H1 (cell line): ENCODE measurements at regions not wholly inside any gene's neighbourhood (a gene's known extent, or its start where the extent isn't known, plus 50 kb on each side); places are given as distances from the start of the nearest gene placed in this dataset.
A peak's percentile ranks its signal among the peaks of the same experiment; 100 is the strongest.

Experiments used
- GTF2F1 ChIP-seq: IDR thresholded peaks from 2 replicates; pipeline ENCODE4 v1.6.1; 2012; ENCODE audit warnings: low read depth, low read length, improper control_type of control experiment, borderline replicate concordance
- MAFK ChIP-seq: IDR thresholded peaks from 2 replicates; pipeline ENCODE4 v1.6.1; 2012; ENCODE audit warnings: low read depth, mild to moderate bottlenecking, improper control_type of control experiment, low read length
- RFX5 ChIP-seq: IDR thresholded peaks from 2 replicates; pipeline ENCODE4 v1.6.1; 2011; ENCODE audit warnings: low read depth, low read length, improper control_type of control experiment, borderline replicate concordance
- TCF12 ChIP-seq: IDR thresholded peaks from 2 replicates; pipeline ENCODE4 v1.6.1; 2011; ENCODE audit warnings: low read depth, mild to moderate bottlenecking, low read length
- TF ChIP-seq, protein P1 (sequence below), 3 experiments: IDR thresholded peaks; 1 replicate in 2 of 3; 2 replicates in 1 of 3; pipeline versions ENCODE4 v1.5.1 to v1.6.1; 2011; ENCODE audit warnings: low read length in 3 of 3, mild to moderate bottlenecking in 3 of 3, inconsistent platforms in 2 of 3, low read depth in 1 of 3, moderate library complexity in 1 of 3; ENCODE audit not compliant: insufficient read depth in 1 of 3; ENCODE audit errors: control extremely low read depth in 1 of 3

DNA sequence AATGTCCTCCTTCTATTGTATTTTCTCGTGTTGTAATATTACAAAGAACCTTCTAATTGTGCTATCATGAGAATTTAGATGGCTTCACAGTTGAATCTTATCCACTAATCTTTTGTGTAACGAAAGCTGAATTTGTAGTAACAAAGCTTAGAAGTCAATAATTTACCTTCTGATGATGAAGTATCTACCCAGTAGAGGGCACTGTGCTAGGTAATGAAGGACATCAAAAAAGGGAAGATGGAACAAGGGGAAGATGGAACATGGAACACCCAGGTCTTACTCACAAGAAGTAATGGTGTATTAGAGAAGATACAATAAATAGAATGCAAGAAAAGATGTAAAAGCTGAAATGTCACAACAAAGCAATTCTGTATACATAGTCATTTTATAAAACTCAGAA, 131.0 kb upstream of the CCNG1 start:
- no peak for TF ChIP-seq RFX5
- no peak for TF ChIP-seq MAFK
- TF ChIP-seq, protein P1, sequence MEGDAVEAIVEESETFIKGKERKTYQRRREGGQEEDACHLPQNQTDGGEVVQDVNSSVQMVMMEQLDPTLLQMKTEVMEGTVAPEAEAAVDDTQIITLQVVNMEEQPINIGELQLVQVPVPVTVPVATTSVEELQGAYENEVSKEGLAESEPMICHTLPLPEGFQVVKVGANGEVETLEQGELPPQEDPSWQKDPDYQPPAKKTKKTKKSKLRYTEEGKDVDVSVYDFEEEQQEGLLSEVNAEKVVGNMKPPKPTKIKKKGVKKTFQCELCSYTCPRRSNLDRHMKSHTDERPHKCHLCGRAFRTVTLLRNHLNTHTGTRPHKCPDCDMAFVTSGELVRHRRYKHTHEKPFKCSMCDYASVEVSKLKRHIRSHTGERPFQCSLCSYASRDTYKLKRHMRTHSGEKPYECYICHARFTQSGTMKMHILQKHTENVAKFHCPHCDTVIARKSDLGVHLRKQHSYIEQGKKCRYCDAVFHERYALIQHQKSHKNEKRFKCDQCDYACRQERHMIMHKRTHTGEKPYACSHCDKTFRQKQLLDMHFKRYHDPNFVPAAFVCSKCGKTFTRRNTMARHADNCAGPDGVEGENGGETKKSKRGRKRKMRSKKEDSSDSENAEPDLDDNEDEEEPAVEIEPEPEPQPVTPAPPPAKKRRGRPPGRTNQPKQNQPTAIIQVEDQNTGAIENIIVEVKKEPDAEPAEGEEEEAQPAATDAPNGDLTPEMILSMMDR (IDR thresholded peaks at IDR 0.05; ENCODE audit: control extremely low read depth in 1 of 3, insufficient read depth in 1 of 3, low read depth in 1 of 3, low read length in 3 of 3), result peak in 2 of 3 experiments; percentile 23 to 57; a peak in 2 of 4 replicates
- no peak for TF ChIP-seq TCF12
- no peak for TF ChIP-seq GTF2F1
